DOHH2 (cell line): ENCODE measurements at regions not wholly inside any gene's neighbourhood (a gene's known extent, or its start where the extent isn't known, plus 50 kb on each side); places are given as distances from the start of the nearest gene placed in this dataset.

ENCODE experiments used
- H3F3A ChIP-seq: fragments of 200-600 bp; sonication (generic), shearing (Covaris generic); 2 replicates; pipeline ENCODE4 v1.6.0; 2016; ENCODE audit warnings: antibody characterized with exemption, mild to moderate bottlenecking; ENCODE audit not compliant: control insufficient read depth, insufficient read depth
- H3K27ac ChIP-seq: fragments of 200-600 bp; sonication (generic); 2 replicates; pipeline ENCODE4 v1.5.1; 2014; ENCODE audit warnings: low read depth, mild to moderate bottlenecking, low read length, moderate library complexity
- H3K27me3 ChIP-seq: fragments of 200-600 bp; sonication (generic); 2 replicates; pipeline ENCODE4 v1.6.1; 2014; ENCODE audit warnings: mild to moderate bottlenecking, low read length, mixed read lengths; ENCODE audit not compliant: control insufficient read depth
- H3K36me3 ChIP-seq: fragments of 200-600 bp; sonication (generic); 2 replicates; pipeline ENCODE4 v1.6.1; 2014; ENCODE audit warnings: mild to moderate bottlenecking, low read length, moderate library complexity, mixed read lengths; ENCODE audit not compliant: control insufficient read depth
- H3K4me1 ChIP-seq: fragments of 200-600 bp; sonication (generic); 2 replicates; pipeline ENCODE4 v1.6.1; 2014; ENCODE audit warnings: mild to moderate bottlenecking, low read length, mixed read lengths; ENCODE audit not compliant: control insufficient read depth
- H3K4me2 ChIP-seq: fragments of 200-600 bp; sonication (generic); 2 replicates; pipeline ENCODE4 v1.6.0; 2014; ENCODE audit warnings: mild to moderate bottlenecking, low read length, moderate library complexity
- H3K4me3 ChIP-seq: fragments of 200-600 bp; sonication (generic); 2 replicates; pipeline ENCODE4 v1.5.1; 2014; ENCODE audit warnings: mild to moderate bottlenecking, low read length, mixed read lengths
- H3K79me2 ChIP-seq: fragments of 200-600 bp; sonication (generic); 2 replicates; pipeline ENCODE4 v1.6.1; 2014; ENCODE audit warnings: mild to moderate bottlenecking, low read length, mixed read lengths; ENCODE audit not compliant: control insufficient read depth
- H3K9me2 ChIP-seq: fragments of 200-600 bp; sonication (generic); replicated peaks from 2 replicates; pipeline ENCODE4 v1.6.1; 2014; ENCODE audit warnings: mild to moderate bottlenecking, low read length, mixed read lengths; ENCODE audit not compliant: control insufficient read depth
- H3K9me3 ChIP-seq: fragments of 200-600 bp; sonication (generic); 2 replicates; pipeline ENCODE4 v1.6.1; 2014; ENCODE audit warnings: antibody characterized with exemption, low read length, mixed read lengths; ENCODE audit not compliant: control insufficient read depth, insufficient read depth
- H4K20me1 ChIP-seq: fragments of 200-600 bp; sonication (generic); 2 replicates; pipeline ENCODE4 v1.6.0; 2014; ENCODE audit warnings: low read depth, mild to moderate bottlenecking, antibody characterized with exemption, low read length, moderate library complexity; ENCODE audit not compliant: control insufficient read depth, insufficient read depth
- EZH2phosphoT487 ChIP-seq: fragments of 200-600 bp; sonication (generic); IDR thresholded peaks from 2 replicates; pipeline ENCODE4 v1.6.1; 2017; ENCODE audit warnings: borderline replicate concordance, mild to moderate bottlenecking, antibody characterized with exemption, low read length, moderate library complexity, mixed read lengths
- TF ChIP-seq, protein P1 (sequence below): fragments of 200-600 bp; sonication (generic); IDR thresholded peaks from one replicate; pipeline ENCODE4 v1.5.1; 2014; ENCODE audit warnings: antibody characterized with exemption, mild to moderate bottlenecking, low read depth, low read length; ENCODE audit not compliant: poor library complexity, severe bottlenecking

DNA sequence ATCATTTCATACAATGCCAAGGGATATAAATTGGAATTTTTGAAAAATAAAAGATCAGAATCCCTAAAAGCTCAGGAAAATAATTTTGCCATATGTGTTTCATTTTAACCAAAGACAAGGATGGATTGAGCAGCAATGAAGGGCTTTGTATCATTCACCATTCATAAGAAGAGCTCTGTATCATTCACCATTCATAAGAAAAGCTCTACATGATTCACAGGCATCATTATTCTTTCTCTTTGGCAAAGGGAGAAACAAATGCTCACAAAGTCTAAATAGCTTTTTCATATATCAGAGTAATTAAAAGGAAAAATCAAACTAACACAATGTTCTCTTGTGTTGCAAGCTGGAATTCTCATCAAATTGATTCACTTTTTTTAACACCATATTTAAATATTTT is 169.1 kb upstream of the MC4R start:
- no peaks in the 10 kb centered on the region for H3K9me2 ChIP-seq
- H4K20me1 ChIP-seq = no peaks in the 10 kb centered on the region
- no peaks in the 10 kb centered on the region for H3F3A ChIP-seq
- no peak overlapping the region for H3K4me2 ChIP-seq
- no peak overlapping the region for H3K27ac ChIP-seq
- H3K79me2 ChIP-seq = no peaks in the 10 kb centered on the region
- peaks cover 14% of the 10 kb centered on the region; the same call in 1 of the 2 replicates for H3K27me3 ChIP-seq
- H3K4me3 ChIP-seq = no peak overlapping the region
- H3K36me3 ChIP-seq = no peaks in the 10 kb centered on the region
- H3K4me1 ChIP-seq = no peaks in the 10 kb centered on the region
- TF ChIP-seq, protein P1, sequence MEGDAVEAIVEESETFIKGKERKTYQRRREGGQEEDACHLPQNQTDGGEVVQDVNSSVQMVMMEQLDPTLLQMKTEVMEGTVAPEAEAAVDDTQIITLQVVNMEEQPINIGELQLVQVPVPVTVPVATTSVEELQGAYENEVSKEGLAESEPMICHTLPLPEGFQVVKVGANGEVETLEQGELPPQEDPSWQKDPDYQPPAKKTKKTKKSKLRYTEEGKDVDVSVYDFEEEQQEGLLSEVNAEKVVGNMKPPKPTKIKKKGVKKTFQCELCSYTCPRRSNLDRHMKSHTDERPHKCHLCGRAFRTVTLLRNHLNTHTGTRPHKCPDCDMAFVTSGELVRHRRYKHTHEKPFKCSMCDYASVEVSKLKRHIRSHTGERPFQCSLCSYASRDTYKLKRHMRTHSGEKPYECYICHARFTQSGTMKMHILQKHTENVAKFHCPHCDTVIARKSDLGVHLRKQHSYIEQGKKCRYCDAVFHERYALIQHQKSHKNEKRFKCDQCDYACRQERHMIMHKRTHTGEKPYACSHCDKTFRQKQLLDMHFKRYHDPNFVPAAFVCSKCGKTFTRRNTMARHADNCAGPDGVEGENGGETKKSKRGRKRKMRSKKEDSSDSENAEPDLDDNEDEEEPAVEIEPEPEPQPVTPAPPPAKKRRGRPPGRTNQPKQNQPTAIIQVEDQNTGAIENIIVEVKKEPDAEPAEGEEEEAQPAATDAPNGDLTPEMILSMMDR = no peak
- TF ChIP-seq EZH2phosphoT487 = no peak
- H3K9me3 ChIP-seq = no peaks in the 10 kb centered on the region

DNA sequence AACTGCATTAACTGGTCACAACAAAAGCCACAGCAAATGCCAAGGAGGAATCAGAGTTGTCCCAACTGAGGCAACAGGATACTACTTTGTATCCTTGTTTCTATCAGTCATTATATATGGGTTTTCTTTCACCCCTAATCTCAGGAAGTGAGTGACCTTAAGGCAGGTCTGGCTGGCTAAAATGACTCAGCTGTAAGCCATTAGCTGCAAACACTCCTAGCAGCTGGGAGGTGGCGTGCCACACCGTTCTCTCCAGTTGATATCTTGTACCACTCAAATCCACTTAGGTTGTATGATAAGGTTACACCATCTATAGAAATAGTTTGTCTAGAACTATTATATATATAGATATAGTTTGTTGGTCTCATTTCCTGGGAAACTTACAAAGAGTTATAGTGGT is 171.1 kb upstream of the MC4R start:
- TF ChIP-seq, protein P1 = no peak
- no peak for TF ChIP-seq EZH2phosphoT487
- H3K4me1 ChIP-seq = no peaks in the 10 kb centered on the region
- no peak overlapping the region for H3K4me3 ChIP-seq
- no peaks in the 10 kb centered on the region for H4K20me1 ChIP-seq
- no peak overlapping the region for H3K4me2 ChIP-seq
- H3K27me3 ChIP-seq = peaks cover 13% of the 10 kb centered on the region; the same call in 1 of the 2 replicates
- no peaks in the 10 kb centered on the region for H3K36me3 ChIP-seq
- no peak overlapping the region for H3K27ac ChIP-seq
- H3K79me2 ChIP-seq = no peaks in the 10 kb centered on the region
- H3F3A ChIP-seq = no peaks in the 10 kb centered on the region
- no peaks in the 10 kb centered on the region for H3K9me3 ChIP-seq
- no peaks in the 10 kb centered on the region for H3K9me2 ChIP-seq

DNA sequence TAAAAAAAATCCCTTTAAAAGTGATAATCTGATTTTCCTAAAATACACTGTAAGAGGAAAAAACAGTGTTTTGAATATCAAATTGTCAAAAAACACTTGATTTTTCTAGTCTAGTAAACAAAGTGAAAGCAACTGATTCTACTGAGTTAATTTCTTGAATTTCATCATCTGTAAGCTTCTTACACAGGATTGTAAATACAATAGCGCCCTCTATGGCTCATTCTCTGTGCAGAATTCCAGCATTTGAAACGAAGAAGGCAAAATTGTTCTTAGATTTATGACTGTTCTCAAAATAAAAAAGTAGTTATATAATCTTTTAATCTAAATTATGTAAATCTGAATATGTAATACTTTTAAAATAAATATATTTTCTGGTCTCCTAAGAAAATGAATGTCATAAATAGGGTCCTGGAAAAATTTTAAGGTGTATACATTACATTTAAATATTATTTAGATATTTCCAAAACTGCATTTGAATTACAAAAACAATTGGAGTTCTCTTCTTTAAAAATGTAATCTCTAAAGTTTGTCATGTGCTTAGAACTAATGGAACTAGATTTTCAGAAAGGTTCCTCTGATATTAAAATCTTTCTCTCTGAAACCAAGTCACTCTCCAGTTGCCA is 176.9 kb upstream of the MC4R start:
- TF ChIP-seq, protein P1 = peak; percentile 67
- no peak for TF ChIP-seq EZH2phosphoT487
- no peaks in the 10 kb centered on the region for H3K9me2 ChIP-seq
- no peaks in the 10 kb centered on the region for H3K9me3 ChIP-seq
- no peaks in the 10 kb centered on the region for H3F3A ChIP-seq
- H4K20me1 ChIP-seq = no peaks in the 10 kb centered on the region
- no peaks in the 10 kb centered on the region for H3K36me3 ChIP-seq
- no peaks in the 10 kb centered on the region for H3K27me3 ChIP-seq
- H3K4me2 ChIP-seq = no peak overlapping the region
- no peak overlapping the region for H3K27ac ChIP-seq
- H3K79me2 ChIP-seq = no peaks in the 10 kb centered on the region
- no peaks in the 10 kb centered on the region for H3K4me1 ChIP-seq
- no peak overlapping the region for H3K4me3 ChIP-seq
